Hippocampal formation (tissue), 2 donors: ENCODE measurements at regions not wholly inside any gene's neighbourhood (a gene's known extent, or its start where the extent isn't known, plus 50 kb on each side); places are given as distances from the start of the nearest gene placed in this dataset.
"Not testable (repeated sequence)": the region's sequence is repeated elsewhere in the genome, so short reads cannot be mapped to it uniquely, and the experiment has no call there.

Experiments
- DNase-seq, 2 donors: peaks; one replicate each; lab custom pipeline; 2025; lab: John Stamatoyannopoulos, UW

DNA sequence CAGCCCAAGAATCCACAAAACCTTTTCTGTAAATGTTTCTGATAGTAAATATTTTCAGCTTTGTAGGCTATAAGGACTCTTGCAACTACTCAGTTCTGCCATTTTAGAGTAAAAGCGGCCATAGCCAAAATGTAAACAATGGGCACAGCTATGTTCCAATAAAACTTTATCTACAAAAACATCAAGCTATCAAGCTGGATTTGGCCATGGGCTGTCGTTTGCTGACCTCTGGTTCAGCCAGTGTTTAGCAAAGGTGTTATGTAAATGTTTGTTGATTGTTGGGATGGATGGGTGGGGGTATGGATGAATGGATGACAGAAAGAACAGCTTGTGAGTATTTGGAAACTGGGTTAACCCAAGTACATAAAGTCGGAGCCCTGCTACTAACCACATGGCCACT lies 111.1 kb upstream of the VRK1 start:
- no peak for DNase-seq

DNA sequence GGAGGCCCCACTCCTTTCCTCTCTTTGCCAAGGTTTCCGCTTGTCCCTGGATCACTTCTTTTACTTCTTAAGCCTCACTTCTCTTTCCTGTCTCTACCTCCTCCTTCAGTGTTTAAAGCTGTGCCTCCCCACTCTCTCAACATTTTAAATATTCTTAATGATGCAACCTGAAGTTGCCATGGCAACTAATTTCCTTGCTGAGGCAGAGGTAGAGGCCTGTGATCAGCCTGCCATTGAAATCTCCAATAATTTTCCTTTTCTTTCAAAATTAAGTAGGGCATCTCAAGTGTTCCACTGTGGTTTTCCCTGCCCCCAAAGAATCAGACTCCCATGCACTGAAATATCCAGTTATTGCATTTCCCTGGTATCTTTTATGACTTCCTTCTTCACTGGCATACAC lies 108.6 kb upstream of the VRK1 start:
- no peak for DNase-seq

DNA sequence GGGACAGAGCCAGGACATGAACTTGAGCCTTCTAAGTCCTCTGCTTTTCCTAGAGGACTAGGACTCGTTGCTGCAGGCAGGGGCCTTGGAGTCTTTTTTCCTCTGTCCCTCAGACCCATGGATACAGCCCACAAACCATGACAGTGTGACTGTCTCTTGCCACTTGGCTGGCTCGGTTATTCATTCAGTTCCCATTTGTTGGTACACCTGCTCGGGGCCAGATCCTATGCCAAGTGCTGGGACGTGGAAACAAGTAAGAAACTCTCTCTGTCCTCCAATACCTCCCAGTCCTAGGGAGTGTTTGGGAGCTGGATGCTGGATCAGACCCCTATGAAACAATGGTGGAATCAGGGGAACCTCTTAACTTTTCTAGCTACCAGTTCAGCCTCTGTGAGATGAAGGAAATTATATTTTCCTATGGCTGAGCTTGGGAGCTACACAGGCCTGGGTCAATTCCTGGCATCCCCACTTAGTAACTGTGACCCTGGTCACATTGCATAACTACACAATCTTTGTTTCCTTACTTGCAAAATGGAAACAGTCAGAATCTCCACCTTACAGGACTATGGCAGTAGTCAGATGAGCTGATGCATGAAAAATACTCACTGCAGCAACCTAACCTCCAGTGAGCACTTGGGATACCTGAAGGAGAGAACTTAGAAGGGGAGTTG lies 106.3 kb upstream of the VRK1 start:
- no peak for DNase-seq

DNA sequence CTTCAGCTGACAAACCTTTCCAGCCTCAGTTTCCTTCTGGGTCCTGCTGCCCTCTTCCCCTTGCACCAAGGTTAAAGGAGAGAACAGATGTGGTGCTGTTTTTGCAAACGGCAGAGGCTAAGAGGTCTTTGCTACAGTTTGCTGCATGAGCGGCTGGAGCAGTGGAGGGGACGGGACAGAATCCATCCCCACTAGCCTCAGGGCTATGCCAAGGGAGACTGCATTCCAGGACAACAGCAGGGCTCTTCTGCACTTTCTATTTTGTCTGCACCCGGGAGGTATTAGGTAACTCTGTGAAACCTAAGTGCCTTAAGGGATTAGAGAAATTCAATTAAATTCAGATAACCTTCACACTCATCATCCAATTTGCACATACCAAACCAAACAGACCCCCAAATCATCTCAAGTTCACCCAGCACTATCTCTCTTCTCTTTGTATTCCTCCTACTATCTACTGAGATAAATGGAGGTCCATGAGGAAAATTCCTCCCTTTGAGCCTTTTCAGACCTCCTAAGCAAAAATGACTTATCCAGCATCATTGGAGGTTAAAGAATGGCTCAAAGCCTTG lies 103.8 kb upstream of the VRK1 start:
- no peak for DNase-seq

DNA sequence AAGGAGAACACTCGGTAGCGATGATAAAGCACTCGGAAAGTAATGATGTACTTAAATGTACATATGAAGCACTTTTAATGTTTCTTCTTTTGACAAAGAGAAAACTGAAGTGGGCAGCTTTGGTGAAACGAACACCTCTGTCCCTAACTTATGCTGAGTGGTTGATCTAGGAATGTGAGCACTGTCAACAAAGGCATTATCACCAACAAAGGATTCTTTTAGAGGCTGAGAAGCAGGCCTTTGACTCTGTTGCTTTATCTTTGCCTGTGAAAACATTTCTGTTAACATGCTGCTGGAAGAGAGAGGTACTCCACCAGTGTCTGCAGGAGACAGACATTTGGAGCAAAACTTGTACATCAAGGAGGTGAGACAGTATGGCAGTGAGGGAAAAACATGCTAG lies 103.2 kb upstream of the VRK1 start:
- no peak for DNase-seq

DNA sequence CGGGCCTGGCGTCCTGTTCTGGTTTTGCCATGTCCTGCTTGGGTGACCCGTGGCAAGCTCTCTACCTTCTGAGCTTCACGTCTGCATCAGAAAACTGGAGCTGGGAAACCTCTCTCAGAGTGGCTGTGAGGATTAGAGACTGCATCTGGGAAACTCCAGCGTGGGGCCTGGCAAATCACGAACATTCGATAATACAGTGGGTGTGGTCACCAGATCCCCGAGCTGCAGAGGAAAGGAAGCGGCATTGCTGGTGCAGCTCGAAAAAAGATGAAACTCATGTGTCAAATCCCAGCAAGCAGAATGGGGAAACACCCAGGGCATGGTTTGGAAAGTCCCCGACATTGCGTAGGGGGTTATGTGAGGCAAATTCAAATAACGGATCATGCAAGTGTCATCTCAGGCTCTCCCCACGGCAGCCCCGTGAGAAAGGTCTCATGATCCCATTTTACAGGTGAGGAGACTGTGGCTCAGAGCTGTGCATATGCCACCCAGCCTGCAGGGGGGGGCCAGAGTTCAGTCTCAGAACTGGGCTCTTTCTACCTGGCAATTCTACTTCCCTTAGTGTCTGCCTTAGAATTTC lies 98.1 kb upstream of the VRK1 start:
- DNase-seq, result no peak

DNA sequence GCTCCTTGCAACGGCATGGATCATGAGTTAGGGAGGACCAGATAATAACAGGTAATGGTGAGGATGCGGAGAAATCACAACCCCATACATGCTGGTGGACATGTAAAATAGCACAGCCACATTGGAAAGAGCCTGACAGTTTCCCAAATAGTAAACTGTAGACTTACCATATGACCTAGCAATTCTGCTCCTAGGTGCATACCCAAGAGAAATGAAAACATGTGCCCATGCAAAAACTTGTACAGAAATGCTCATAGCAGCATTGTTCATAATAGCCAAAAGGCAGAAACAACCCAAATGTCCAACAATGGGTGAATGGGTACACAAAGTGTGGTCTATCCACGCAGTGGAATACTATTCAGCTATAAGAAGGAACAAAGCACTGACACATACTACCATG lies 97.5 kb upstream of the VRK1 start:
- DNase-seq, result no peak

DNA sequence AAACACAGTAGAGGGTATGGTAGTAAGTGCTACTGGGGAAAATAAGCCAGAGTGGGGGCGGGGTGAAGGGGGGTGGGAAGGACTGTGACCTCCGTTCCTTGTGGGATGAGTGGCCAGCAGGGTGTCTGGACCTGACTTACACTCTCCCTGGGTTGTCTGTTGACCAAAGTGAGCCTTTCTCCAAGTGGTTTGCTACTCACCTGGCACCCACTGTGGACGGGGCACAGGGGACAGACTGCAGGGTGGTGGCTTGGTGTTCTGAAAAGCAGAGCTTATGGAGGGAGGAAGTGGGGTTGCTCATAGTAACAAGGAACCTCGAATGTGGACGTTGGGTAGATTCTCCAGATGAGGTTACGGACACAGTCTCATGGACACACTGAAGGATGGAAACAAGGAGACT lies 94.4 kb upstream of the VRK1 start:
- no peak for DNase-seq

DNA sequence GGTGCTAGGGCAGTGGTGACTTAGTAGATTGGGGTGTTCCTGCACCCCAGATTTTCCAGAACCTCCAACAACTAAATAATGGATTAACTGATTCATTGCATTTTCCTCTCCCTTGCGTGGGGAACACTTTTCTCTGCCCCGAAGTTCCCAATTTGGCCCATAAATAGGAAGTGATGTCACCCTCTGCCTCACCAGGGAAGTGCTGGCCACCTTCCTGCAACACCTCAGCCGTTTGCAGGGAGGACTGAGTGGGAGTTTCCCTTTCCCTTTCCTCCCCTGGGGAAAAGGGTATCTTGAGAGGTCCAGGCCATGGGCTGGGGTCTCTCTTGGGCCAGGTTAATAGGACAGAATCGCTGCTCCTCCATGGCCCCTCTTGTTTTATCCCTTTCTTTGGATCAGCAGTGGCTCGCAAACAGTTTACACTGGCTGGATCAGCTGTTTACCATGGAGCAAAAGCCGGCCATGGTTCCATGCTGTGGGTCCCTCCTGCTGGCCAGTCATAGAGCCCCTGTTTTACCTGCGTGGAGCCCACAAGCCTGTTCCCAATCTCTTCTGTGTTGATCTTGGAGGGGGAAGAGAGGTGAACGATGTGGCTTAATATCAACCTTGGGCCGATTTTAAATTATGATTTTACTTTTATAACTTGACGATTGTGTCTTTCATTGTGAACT lies 91.6 kb upstream of the VRK1 start:
- DNase-seq, result no peak

DNA sequence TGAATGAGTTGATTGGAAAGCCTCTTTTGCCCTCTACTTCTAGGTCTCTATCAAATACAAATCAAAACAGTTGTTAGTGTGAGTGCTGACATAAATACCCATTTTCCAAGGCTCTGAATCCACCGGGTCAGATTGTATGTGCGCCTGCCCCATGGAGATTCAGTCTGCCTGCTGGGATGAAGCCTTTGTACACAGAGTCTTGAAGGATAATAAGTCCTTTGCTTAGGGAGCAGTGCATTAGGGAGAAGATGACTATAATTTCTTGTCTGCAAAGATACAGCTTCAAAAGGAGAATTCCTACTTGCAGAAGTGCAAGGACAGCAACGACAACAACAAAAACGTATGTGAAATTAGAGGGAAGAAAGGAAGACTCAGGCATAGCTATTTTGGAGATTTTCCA lies 90.3 kb upstream of the VRK1 start:
- no peak for DNase-seq

DNA sequence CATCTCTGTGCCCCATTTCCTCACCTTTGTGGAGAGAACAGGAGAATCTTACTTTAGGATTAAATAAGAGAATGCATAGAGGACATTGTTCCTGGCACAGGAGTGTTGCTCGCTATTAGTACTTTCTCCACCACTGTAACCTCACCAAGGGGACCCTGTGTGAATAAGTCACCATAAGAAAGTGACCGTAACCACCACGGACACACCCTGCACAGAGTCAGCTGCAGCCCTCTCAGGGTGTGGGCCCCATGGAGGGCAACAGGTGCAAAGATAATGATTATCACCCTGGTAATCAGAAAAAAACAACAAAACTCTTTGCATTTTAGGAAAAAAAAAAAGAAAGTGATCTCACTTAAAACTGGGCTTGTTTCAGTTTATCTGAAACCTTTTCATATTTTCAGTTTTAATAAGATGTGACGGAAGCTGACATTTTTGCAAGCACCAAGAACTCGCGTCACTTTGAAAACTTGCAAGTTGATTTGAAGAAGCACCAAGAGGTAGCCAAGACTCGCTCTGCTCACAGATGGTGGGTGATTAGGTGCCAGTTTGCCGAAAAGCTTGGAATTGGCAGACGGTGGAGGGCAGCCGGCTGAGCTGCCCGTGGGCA lies 87.0 kb upstream of the VRK1 start:
- DNase-seq, result no peak

DNA sequence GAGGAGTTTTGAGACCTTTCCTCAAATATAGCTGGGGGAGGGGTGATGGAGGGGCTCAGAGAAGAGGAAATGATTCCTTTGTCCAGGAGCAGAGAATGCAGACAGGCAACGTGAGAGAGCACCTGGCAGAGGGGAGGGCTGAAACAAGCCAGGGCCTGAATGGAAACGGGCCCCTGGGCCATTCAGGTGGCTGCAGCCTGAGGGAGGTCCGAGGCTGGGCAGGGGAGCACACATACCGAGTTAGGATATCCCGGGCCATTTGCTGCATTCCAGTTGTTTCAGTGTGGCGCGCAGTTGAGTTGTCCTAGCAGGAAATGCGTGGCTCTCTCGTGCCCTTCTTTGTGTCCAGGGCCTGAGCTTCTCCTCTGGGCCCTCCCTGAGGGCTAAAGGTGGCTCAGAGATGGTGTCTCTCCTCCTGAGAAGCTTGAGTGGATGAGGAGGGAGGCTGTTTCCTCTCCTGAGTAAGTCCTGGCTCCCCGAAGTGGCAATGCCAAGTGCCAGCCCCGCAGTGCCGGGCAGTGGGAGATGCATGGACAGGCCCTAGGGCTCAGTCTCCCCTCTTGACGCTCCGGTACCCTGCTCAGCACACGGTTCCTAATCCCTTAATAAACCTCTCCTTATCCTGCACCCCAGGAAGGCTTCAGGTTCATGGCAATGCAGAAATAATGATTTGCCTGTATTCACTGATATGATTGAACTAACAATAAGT lies 85.5 kb upstream of the VRK1 start:
- DNase-seq, result no peak

DNA sequence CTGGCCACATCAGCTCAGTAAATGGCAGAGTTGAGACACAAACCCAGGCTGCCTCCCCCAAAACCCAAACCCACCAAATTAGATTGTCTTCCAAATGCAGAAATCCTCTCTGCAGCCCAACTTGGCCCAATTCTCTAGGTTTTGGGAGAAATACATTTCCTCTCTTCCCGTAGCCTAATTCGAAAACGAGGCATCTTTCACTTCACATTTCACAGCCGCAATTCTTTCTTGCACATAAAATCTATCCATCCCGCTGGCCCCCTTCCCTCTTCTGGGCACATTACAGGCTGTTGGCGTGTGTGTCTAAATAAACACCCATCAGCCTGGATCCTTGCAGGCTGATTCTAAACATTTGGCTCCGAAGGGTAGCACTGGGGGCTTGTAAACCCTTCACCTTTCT lies 83.8 kb upstream of the VRK1 start:
- DNase-seq, result no peak

DNA sequence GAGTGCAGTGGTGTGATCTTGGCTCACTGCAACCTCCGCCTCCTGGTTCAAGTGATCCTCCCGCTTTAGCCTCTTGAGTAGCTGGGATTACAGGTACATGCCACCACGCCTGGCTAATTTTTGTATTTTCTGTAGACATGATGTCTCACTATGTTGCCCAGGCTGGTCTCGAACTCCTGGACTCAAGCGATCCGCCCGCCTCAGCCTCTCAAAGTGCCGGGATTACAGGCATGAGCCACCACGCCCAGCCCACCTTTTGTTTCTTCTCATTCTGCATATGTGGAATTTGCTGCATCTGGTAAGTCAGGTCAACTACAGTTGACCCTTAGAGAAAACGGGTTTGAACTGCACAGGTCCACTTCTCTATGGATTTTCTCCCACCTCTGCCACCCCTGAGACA lies 82.6 kb upstream of the VRK1 start:
- DNase-seq, result not testable (repeated sequence)

DNA sequence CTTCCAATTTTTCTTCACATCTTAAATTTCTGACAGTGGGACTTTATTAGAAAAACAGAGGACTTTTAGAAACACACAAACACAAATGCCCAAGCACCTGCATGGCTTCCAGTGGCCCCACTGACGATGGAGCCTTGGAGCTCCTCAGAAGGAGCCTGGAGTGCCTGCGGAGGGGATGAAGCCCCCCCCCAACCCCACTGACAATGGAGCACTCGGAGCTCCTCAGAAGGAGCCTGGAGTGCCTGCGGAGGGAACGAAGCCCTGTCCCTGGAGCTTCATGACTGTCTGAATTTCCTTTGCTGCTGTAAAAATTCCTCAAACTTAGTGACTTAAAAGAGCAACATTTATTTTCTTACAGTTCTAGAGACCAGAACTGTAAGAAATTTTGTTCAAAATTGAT lies 80.1 kb upstream of the VRK1 start:
- DNase-seq, result no peak

DNA sequence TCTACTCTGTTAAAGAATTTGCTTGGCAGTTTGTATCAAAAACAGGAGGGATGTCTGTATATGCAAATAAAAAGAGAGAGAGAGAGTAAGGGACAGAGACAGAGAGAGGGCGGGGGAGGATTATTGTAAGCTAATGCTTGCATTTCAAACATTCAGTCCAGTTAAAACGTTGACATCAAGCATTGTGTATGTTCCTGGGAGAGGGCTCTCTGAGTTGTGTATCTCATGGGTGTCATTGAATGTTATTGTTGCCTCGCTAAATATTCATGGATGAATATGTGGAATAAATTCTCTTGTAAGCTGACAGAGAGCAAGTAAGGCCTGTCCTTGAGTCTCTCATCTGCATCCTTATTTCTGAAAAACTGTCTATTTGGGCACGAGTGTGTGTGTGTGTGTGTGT lies 78.8 kb upstream of the VRK1 start:
- DNase-seq, result no peak

DNA sequence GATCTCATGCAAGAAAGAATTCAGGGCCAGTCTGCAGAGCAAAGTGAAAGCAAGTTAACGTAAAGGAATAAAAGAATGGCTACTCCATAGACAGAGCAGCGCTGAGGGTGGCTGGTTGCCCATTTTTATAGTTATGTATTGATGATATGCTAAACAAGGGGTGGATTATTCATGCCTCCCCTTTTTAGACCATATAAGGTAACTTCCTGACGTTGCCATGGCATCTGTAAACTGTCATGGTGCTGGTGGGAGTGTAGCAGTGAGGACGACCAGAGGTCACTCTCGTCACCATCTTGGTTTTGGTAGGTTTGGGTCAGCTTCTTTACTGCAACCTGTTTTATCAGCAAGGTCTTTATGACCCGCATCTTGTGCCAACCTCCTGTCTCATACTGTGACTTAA lies 76.5 kb upstream of the VRK1 start:
- not testable (repeated sequence) for DNase-seq

DNA sequence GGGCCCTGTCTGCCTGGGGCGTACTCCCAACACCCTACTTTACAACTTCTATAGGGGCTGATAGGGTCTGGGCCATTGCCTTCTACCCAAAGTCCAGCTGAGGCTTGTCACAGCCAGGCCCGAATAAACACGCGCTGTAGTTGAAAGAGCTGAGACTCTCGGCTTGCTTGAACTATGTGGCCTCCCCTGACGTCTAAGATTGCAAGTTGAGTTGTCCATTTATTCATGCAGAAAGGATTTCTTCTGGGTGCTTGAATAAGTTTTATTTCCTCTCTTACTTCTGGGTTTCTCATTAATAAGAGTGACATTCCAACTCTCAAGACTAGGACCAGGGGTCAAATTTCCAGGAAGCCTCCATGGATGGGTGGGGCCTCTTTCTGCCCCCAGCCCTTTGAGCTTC lies 74.4 kb upstream of the VRK1 start:
- DNase-seq, result no peak

DNA sequence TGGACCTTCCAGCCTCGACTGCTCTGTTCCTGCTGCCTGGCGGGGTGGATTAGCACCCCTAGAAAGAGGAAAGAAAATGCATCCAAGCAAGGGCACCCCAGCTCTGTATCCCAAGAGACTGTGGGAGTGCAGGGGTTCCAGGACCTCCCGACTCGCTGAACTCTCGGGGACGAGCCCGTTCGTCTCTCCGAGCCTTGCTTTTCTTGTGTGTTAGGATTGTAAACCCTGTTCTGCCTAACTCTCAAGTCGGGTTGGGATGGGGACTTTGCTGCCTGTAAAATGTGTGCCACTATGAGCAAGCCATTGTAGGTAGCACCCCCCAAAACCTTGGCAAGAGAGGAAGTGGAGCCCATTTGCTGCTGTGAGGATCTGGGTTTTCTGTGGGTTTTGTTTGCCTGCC lies 73.2 kb upstream of the VRK1 start:
- no peak for DNase-seq

DNA sequence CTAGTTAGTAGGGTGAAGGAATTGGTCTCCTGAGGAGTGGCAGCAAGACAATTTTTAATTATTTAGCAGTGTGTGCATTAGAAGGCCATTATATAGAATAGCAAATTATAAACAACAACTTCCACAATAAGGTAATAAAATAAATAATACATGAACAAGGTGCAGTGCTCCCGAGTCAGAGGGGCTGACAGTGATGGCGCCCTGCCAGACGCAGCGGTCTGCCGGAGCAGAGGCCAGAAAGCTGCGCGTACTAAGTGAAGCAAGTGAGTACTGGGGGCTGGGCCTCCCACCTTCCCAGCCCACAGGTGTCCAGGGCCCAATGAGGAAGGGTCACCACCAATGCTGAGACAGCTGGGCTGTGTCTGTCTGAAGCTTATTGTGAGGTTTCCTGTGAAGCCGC lies 72.0 kb upstream of the VRK1 start:
- no peak for DNase-seq

DNA sequence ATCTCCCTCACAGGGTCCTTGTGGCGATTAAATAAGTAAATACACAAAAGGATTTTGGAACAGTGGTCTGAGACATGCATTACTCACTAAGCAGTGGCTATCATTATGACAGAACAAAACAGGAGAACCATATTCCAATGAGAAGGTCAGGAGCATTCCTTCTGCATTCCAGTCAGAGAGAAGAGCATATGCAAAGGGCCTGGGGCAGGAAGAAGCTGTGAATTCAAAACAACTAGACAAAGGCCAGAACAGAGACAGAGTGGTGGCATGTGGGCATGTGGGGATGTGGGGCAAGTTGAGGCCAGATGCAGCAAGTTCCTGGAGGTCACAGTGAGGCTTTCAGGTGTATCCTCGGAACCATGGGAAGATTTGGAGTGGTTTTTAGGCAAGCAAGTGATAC lies 70.1 kb upstream of the VRK1 start:
- no peak for DNase-seq

DNA sequence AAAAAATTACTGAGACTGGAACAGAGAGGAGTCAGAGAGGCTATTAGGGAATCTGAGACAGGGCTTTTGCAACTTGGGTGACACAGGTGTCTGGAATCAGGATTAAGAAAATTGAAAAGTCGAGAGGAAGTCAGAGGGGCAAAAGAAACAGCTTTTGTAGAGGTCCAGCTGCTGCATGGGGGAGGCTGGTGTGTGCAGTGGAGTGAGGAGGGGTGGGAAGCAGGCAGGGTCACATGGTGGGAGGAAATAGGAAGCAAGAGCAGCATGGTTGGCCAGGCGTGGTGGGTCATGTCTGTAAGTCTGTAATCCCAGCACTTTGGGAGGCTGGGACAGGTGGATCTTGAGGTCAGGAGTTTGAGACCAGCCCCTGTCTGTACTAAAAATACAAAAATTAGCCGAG lies 69.7 kb upstream of the VRK1 start:
- no peak for DNase-seq
